CD14-positive monocyte (primary cell): ENCODE measurements at regions not wholly inside any gene's neighbourhood (a gene's known extent, or its start where the extent isn't known, plus 50 kb on each side); places are given as distances from the start of the nearest gene placed in this dataset.

Experiments used
- DNase-seq, 3 donors: peaks; one replicate each; pipeline ENCODE4 v3.0.0-alpha.2; 2011 to 2022
- H2AFZ ChIP-seq: 2 replicates; pipeline ENCODE4 v1.6.0; 2012; ENCODE audit warnings: mild to moderate bottlenecking, low read depth, low read length, inconsistent platforms; ENCODE audit not compliant: insufficient read depth, poor library complexity, severe bottlenecking
- H3K27ac ChIP-seq, 2 donors: 1 replicate in 1 of 2; 2 replicates in 1 of 2; pipeline ENCODE4 v1.5.1; 2012 to 2013; ENCODE audit warnings: low read length in 2 of 2, control low read depth in 1 of 2, inconsistent platforms in 1 of 2, low read depth in 1 of 2, mild to moderate bottlenecking in 1 of 2
- H3K27me3 ChIP-seq, 2 donors: one replicate each; pipeline versions ENCODE4 v1.6.0 to v1.6.1; 2011 to 2013; ENCODE audit warnings: low read length in 2 of 2; ENCODE audit not compliant: control insufficient read depth in 2 of 2, insufficient read depth in 2 of 2
- H3K36me3 ChIP-seq, 2 donors: replicated peaks in 1 of 2; 1 replicate in 1 of 2; 2 replicates in 1 of 2; pipeline versions ENCODE4 v1.5.1 to v1.6.1; 2012 to 2013; ENCODE audit warnings: low read length in 2 of 2, control low read depth in 1 of 2, inconsistent platforms in 1 of 2, mild to moderate bottlenecking in 1 of 2; ENCODE audit not compliant: insufficient read depth in 2 of 2, control insufficient read depth in 1 of 2
- H3K4me1 ChIP-seq, 2 donors: 1 replicate in 1 of 2; 2 replicates in 1 of 2; pipeline versions ENCODE4 v1.5.1 to v1.6.1; 2012 to 2013; ENCODE audit warnings: low read length in 2 of 2, control low read depth in 1 of 2, inconsistent platforms in 1 of 2, mild to moderate bottlenecking in 1 of 2, moderate library complexity in 1 of 2; ENCODE audit not compliant: insufficient read depth in 2 of 2, control insufficient read depth in 1 of 2
- H3K4me2 ChIP-seq: replicated peaks from 2 replicates; pipeline ENCODE3; 2012; ENCODE audit warnings: low read length, moderate library complexity, mild to moderate bottlenecking; ENCODE audit not compliant: poor library complexity, severe bottlenecking; ENCODE audit errors: extremely low read depth
- H3K4me3 ChIP-seq, 3 experiments: fragments of 200-600 bp in 1 of 3; sonication (generic) in 1 of 3; replicated peaks in 1 of 3; 1 replicate in 2 of 3; 2 replicates in 1 of 3; pipeline ENCODE4 v1.5.1; 2011 to 2013; ENCODE audit warnings: low read length in 3 of 3, mild to moderate bottlenecking in 3 of 3, control low read depth in 2 of 3, low read depth in 2 of 3, inconsistent platforms in 1 of 3, moderate library complexity in 1 of 3
- H3K79me2 ChIP-seq: 2 replicates; pipeline ENCODE4 v1.6.0; 2012; ENCODE audit warnings: mild to moderate bottlenecking, control low read depth, inconsistent platforms, low read length, moderate library complexity; ENCODE audit not compliant: insufficient read depth
- H3K9ac ChIP-seq: 2 replicates; pipeline ENCODE4 v1.6.0; 2017; ENCODE audit warnings: low read length, mild to moderate bottlenecking; ENCODE audit not compliant: insufficient read depth, poor library complexity, severe bottlenecking
- H3K9me3 ChIP-seq, 2 donors: replicated peaks in 1 of 2; 1 replicate in 1 of 2; 2 replicates in 1 of 2; pipeline versions ENCODE4 v1.5.1 to v1.6.1; 2012 to 2013; ENCODE audit warnings: low read length in 2 of 2, control low read depth in 1 of 2; ENCODE audit not compliant: control insufficient read depth in 1 of 2, insufficient read depth in 1 of 2
- H4K20me1 ChIP-seq: 2 replicates; pipeline ENCODE4 v1.6.0; 2012; ENCODE audit warnings: mild to moderate bottlenecking, low read length, control low read depth, moderate library complexity; ENCODE audit not compliant: insufficient read depth
- H3K27ac Mint-ChIP-seq, 7 donors: one replicate each; pipeline ENCODE4 v1.8.0; 2020; ENCODE audit warnings: mild to moderate bottlenecking in 7 of 7, mixed read lengths in 7 of 7, moderate library complexity in 6 of 7, inconsistent platforms in 2 of 7
- H3K27me3 Mint-ChIP-seq, 3 donors: one replicate each; pipeline ENCODE4 v1.8.0; 2021 to 2022; ENCODE audit warnings: low read depth in 3 of 3, mild to moderate bottlenecking in 3 of 3, mixed read lengths in 3 of 3, moderate library complexity in 3 of 3, inconsistent platforms in 1 of 3
- H3K36me3 Mint-ChIP-seq, 2 donors: one replicate each; pipeline ENCODE4 v1.8.0; 2020; ENCODE audit warnings: mixed read lengths in 2 of 2, inconsistent platforms in 1 of 2, mild to moderate bottlenecking in 1 of 2
- H3K4me1 Mint-ChIP-seq: one replicate; pipeline ENCODE4 v1.8.0; 2020; ENCODE audit warnings: mild to moderate bottlenecking, mixed read lengths
- H3K4me3 Mint-ChIP-seq, 2 donors: one replicate each; pipeline ENCODE4 v1.8.0; 2020; ENCODE audit warnings: mild to moderate bottlenecking in 2 of 2, mixed read lengths in 2 of 2, moderate library complexity in 1 of 2
- H3K9me3 Mint-ChIP-seq, 7 donors: one replicate each; pipeline ENCODE4 v1.8.0; 2020 to 2022; ENCODE audit warnings: mixed read lengths in 7 of 7, mild to moderate bottlenecking in 6 of 7, moderate library complexity in 6 of 7, inconsistent platforms in 2 of 7
- WGBS: methylation state at CpG from one replicate; pipeline ENCODE4 v1.1.5; 2013; ENCODE audit warnings: missing lambda C conversion rate; ENCODE audit not compliant: insufficient coverage; 5-methylcytosine and 5-hydroxymethylcytosine counted together
- intact Hi-C, 2 donors: fragments of 100-400 bp; cut with micrococcal nuclease; formaldehyde crosslinking; loops; one replicate each; pipeline versions ENCODE4 v1.15.0 to v1.15.1; 2023
- TF ChIP-seq, protein P1 (sequence below): fragments of 200-600 bp; IDR thresholded peaks from one replicate; pipeline ENCODE4 v1.8.0; 2022; ENCODE audit warnings: antibody characterized with exemption, mild to moderate bottlenecking

DNA sequence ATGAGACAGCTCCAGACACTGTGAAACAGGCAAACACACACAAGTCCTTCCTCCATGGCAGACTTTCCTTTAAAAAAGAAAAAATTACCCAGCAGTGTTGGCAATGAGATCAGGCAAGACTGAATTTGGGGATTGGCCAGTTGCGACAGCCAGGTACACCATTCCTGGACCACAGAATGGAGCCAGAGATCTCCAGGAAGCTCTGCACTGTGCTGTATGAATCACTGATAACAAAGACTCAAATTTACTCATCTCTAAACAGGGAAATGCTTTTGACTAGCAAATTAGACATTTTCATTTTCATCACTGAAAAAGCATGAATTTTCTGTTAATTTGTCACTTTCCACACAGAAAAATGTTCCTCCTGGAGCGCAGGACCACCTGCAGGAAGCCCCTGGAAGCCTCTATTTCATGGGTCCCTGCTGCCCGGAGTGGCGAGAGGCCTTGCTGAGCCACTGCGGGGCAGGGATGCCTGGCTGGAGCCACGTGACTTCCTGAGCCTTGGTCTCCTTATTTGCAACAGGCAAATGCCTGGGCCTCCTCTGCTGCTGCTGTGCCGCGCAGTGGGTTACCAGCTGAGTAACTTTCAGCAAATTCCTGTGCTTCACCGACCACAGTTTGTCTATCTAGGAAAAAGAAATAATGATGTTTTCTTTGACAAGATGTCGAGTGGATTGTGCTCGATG is 185.9 kb upstream of the ZNF618 start:
- Mint-ChIP-seq H3K4me1 (peaks cover 12% of the 10 kb centered on the region), H3K36me3 (peaks cover 0 to 5% of the 10 kb centered on the region in 2 donors), H3K9me3 (peaks cover 20 to 39% (median 23%) of the 10 kb centered on the region in 7 donors), H3K27ac (no peak overlapping the region), H3K27me3 (peaks cover 20 to 36% (median 30%) of the 10 kb centered on the region in 3 donors), H3K4me3 (no peak overlapping the region)
- no peak for DNase-seq
- no peak overlapping the region for H2AFZ ChIP-seq
- 51% methylated on average over 5 of the region's 11 CpGs for WGBS
- H3K79me2 ChIP-seq, result no peaks in the 10 kb centered on the region
- H4K20me1 ChIP-seq, result no peaks in the 10 kb centered on the region
- TF ChIP-seq, protein P1, sequence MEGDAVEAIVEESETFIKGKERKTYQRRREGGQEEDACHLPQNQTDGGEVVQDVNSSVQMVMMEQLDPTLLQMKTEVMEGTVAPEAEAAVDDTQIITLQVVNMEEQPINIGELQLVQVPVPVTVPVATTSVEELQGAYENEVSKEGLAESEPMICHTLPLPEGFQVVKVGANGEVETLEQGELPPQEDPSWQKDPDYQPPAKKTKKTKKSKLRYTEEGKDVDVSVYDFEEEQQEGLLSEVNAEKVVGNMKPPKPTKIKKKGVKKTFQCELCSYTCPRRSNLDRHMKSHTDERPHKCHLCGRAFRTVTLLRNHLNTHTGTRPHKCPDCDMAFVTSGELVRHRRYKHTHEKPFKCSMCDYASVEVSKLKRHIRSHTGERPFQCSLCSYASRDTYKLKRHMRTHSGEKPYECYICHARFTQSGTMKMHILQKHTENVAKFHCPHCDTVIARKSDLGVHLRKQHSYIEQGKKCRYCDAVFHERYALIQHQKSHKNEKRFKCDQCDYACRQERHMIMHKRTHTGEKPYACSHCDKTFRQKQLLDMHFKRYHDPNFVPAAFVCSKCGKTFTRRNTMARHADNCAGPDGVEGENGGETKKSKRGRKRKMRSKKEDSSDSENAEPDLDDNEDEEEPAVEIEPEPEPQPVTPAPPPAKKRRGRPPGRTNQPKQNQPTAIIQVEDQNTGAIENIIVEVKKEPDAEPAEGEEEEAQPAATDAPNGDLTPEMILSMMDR, result no peak
- no peak overlapping the region for H3K9ac ChIP-seq
- no peak overlapping the region for H3K4me2 ChIP-seq
- no peaks in the 10 kb centered on the region for H3K36me3 ChIP-seq
- no peak overlapping the region for H3K4me3 ChIP-seq
- H3K4me1 ChIP-seq, result peaks cover 0 to 2% of the 10 kb centered on the region in 2 donors
- intact Hi-C loops, result no loop called here
- no peak overlapping the region for H3K27ac ChIP-seq
- peaks cover 25 to 27% of the 10 kb centered on the region in 2 donors for H3K9me3 ChIP-seq
- peaks cover 12 to 21% of the 10 kb centered on the region in 2 donors for H3K27me3 ChIP-seq

DNA sequence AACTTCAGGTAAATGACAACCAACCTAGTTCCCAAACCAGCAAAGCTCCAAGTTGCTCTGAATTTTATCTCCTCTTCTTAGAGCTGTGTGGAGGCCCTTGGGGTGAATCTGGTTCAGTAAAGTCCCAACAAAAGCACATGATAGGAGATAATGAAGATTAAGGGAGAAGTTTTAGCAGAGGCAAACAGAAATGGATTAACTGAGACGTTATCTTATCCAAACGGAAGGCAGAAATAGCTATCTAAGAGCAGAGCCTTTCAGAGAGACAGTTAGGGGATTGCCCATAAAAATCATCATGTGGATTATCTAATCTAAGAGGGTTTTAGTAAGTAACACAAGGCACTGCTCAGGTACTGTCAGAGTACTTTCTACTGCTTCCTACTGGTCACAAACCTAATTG is 183.9 kb upstream of the ZNF618 start:
- H3K27me3 ChIP-seq, result peaks cover 12 to 15% of the 10 kb centered on the region in 2 donors
- DNase-seq, result no peak
- 100% methylated on average over 2 of the region's 2 CpGs for WGBS
- no peak overlapping the region for H3K4me2 ChIP-seq
- peaks cover 8 to 11% of the 10 kb centered on the region in 2 donors for H3K9me3 ChIP-seq
- no peak overlapping the region for H3K4me3 ChIP-seq
- H3K4me1 Mint-ChIP-seq, result peaks cover 7% of the 10 kb centered on the region
- TF ChIP-seq, protein P1, result no peak
- H3K9me3 Mint-ChIP-seq, result peaks cover 5 to 27% (median 14%) of the 10 kb centered on the region in 7 donors
- no peaks in the 10 kb centered on the region for H3K79me2 ChIP-seq
- H3K36me3 ChIP-seq, result no peaks in the 10 kb centered on the region
- H3K4me3 Mint-ChIP-seq, result no peak overlapping the region
- no peaks in the 10 kb centered on the region for H3K36me3 Mint-ChIP-seq
- peaks cover 15 to 29% (median 28%) of the 10 kb centered on the region in 3 donors for H3K27me3 Mint-ChIP-seq
- no peak overlapping the region for H3K27ac ChIP-seq
- H4K20me1 ChIP-seq, result no peaks in the 10 kb centered on the region
- intact Hi-C loops, result no loop called here
- H3K27ac Mint-ChIP-seq, result no peak overlapping the region
- H2AFZ ChIP-seq, result no peak overlapping the region
- H3K4me1 ChIP-seq, result peaks cover 0 to 2% of the 10 kb centered on the region in 2 donors
- no peak overlapping the region for H3K9ac ChIP-seq
